ENCODE measurements at regions not wholly inside any gene's neighbourhood (a gene's known extent, or its start where the extent isn't known, plus 50 kb on each side); places are given as distances from the start of the nearest gene placed in this dataset.

DNA sequence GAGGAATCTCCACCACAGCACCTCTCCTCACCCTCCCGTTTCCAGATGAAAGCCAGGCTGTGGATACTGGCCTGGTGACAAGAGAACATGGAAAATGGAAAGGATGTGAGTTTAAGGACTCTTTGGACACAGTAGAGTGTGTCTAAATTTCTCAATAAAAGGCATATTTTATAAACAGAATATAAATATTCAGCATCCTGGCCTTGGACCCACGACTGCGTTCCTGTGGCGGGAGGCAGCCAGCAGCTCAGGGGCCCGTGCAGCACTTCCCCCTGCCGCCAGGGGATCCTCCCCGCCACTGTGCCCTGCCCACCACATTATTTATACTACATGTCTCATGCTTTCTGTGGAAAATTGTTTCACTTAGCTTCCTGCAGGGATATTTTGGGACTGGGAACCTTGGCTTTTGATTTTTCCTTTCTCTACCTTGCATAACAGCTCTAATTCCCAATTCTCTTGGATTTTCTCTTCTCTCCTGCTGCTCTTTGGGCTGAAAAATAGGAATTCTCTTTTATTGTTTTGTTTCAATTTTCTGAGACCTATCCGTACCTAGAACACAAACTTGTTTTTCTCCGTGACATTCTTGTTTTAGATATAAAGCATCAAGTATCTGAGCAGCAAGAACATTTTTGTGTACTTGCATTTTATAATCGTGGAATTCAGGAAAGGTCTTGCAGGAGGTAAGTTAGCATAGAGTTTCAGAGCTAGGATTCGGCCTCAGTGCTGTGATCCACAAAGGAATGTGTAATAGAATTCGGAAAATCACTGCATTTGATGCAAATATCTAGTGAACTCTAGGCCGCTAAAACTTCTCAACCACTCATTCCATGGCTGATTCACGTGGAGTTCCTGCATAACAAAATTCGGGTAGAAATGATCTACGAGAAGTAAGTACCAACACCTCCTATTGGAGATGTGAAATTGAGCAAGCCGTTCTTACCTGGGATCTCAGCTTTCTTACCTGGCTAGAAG is 107.7 kb upstream of the SPATA13 start:
- DNase-seq (ENCODE audit: low spot score in 2 of 2) = no peak
- TF ChIP-seq, protein P1, sequence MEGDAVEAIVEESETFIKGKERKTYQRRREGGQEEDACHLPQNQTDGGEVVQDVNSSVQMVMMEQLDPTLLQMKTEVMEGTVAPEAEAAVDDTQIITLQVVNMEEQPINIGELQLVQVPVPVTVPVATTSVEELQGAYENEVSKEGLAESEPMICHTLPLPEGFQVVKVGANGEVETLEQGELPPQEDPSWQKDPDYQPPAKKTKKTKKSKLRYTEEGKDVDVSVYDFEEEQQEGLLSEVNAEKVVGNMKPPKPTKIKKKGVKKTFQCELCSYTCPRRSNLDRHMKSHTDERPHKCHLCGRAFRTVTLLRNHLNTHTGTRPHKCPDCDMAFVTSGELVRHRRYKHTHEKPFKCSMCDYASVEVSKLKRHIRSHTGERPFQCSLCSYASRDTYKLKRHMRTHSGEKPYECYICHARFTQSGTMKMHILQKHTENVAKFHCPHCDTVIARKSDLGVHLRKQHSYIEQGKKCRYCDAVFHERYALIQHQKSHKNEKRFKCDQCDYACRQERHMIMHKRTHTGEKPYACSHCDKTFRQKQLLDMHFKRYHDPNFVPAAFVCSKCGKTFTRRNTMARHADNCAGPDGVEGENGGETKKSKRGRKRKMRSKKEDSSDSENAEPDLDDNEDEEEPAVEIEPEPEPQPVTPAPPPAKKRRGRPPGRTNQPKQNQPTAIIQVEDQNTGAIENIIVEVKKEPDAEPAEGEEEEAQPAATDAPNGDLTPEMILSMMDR (IDR thresholded peaks at IDR 0.05) = no peak
- no peak for TF ChIP-seq POLR2A (IDR thresholded peaks at IDR 0.05)
- intact Hi-C loops (cut with DNase I; ENCODE audit: low total_unique reads) = loop anchor here (10.0 kb wide), 1 partner anchor 162 kb away; no protein-coding TSS in a partner anchor
- H3K4me3 ChIP-seq (ENCODE audit: low read depth, poor library complexity, severe bottlenecking) = no peak overlapping the region
- WGBS, 2 donors = 40 to 49% methylated on average over 13 to 16 of the region's 17 CpGs

DNA sequence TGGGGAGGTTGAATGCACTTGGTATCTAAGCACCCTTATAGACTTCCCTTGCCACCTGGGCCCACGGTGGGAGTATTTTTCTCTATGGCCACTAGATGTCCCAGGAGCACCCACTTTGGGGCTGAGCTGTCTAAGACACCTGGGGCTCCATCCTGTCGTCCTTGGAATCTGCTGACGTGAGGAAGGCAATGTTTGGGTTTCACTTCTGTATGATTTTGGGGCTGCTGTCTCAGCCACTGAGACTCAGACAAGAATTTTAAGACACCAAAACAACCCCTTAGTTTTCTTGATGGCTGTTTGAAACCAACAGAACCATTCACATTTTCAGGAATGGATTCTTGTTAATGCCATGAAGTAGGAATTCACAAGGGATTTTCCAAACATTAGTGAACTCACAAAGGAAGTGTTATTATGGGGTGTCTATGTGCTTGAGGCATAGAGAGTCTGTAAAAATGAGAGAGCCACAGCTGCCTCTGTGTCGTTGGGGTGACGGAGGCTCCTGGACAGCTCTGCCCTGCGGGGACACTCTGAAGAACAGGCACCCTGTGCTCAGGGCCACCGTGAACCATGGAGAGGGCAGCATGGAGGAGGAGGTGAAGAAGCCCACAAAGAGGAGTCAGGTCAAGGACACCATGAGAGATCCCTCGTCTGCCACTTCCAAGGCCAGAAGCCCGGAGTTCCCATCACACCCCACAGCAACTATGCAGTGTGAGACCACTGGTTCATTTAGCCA is 106.8 kb upstream of the SPATA13 start:
- intact Hi-C loops (cut with DNase I; ENCODE audit: low total_unique reads) = loop anchor here (10.0 kb wide), 1 partner anchor 161 kb away; no protein-coding TSS in a partner anchor
- H3K4me3 ChIP-seq (ENCODE audit: low read depth, poor library complexity, severe bottlenecking) = no peak overlapping the region
- no peak for DNase-seq (ENCODE audit: low spot score in 2 of 2)
- TF ChIP-seq, protein P1 (IDR thresholded peaks at IDR 0.05) = peak in 1 of 3 donors; percentile 26
- TF ChIP-seq POLR2A (IDR thresholded peaks at IDR 0.05) = no peak
- WGBS, 2 donors = 59 to 63% methylated on average over 9 of the region's 9 CpGs

DNA sequence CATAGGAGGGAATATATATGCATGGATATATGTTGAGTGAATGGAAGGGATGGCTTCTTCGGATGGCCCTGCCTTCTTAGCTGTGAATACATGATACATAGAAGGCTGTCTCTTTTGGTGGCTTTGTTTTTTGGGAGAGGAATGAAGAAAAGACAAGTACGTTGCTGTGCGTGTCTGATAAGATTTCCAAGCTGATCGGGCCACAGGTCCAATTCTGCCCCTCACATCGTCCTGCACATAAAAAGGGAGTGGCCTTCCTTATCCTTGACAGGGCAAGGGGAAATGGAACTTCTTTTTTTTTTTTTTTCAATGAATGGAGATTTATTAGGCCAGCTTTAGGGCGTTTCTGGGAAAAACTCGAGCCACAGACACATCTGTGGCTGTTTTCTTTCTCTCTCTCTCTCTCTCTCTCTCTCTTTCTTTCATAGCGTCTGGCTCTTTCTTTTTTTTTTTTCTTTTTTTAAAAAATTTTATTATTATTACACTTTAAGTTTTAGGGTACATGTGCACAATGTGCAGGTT is 103.8 kb upstream of the SPATA13 start:
- no peak for DNase-seq (ENCODE audit: low spot score in 2 of 2)
- no peak for TF ChIP-seq POLR2A (IDR thresholded peaks at IDR 0.05)
- TF ChIP-seq, protein P1 (IDR thresholded peaks at IDR 0.05) = no peak
- 40 to 55% methylated on average over 8 of the region's 8 CpGs for WGBS, 2 donors
- H3K4me3 ChIP-seq (ENCODE audit: low read depth, poor library complexity, severe bottlenecking) = no peak overlapping the region
- intact Hi-C loops (cut with DNase I; ENCODE audit: low total_unique reads) = loop anchor here (10.0 kb wide), 1 partner anchor 158 kb away; no protein-coding TSS in a partner anchor

DNA sequence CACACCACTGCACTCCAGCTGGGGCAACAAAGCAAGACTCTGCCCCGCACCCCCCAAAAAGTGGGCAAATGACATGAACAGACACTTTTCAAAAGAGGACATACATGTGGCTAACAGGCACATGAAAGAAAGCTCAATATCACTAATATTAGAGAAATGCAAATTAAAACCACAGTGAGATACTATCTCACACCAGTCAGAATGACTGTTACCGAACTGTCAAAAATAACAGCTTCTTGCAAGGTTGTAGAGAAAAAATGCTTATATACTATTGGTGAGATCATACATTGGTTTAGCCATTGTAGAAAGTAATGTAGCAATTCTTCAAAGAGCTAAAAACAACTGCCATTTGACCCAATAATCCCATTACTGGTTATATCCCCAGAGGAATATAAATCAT is 99.5 kb upstream of the SPATA13 start:
- TF ChIP-seq, protein P1 (IDR thresholded peaks at IDR 0.05) = no peak
- no peak for TF ChIP-seq POLR2A (IDR thresholded peaks at IDR 0.05)
- intact Hi-C loops (cut with DNase I; ENCODE audit: low total_unique reads) = no loop called here
- no peak for DNase-seq (ENCODE audit: low spot score in 2 of 2)
- 63 to 82% methylated on average over 2 of the region's 2 CpGs for WGBS, 2 donors
- no peak overlapping the region for H3K4me3 ChIP-seq (ENCODE audit: low read depth, poor library complexity, severe bottlenecking)

DNA sequence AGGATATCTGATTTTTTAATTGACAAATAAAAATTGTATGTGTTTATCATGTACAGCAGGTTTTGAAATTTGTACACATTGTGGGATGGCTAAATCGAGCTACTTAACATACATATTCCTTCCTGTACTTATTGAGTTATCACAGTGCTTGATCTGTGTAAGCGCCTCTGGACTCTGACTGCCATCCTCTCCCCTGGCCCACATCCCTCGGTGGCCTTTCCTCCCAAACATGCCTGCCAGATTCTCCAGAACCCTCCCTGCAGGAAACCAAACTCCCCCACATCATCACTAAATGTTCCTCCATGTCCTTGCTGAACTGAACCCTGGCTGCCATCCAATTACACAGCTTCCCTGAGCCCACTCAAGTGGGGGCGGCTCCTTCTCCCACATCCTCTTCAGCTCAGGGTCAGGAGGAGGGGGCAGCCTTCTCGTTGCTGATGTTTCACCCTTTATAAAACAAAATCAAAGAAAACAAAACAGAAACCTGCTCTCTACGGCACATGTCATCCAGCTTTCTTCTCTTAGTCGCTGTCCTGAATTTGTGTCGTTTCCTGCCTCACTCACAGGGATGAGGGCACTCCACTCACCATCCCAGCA is 97.1 kb upstream of the SPATA13 start:
- intact Hi-C loops (cut with DNase I; ENCODE audit: low total_unique reads) = no loop called here
- TF ChIP-seq, protein P1 (IDR thresholded peaks at IDR 0.05) = no peak
- no peak for TF ChIP-seq POLR2A (IDR thresholded peaks at IDR 0.05)
- H3K4me3 ChIP-seq (ENCODE audit: low read depth, poor library complexity, severe bottlenecking) = no peak overlapping the region
- DNase-seq (ENCODE audit: low spot score in 2 of 2) = no peak
- WGBS, 2 donors = 52% methylated on average over 8 of the region's 8 CpGs
